ENCODE measurements at regions not wholly inside any gene's neighbourhood (a gene's known extent, or its start where the extent isn't known, plus 50 kb on each side); places are given as distances from the start of the nearest gene placed in this dataset.

- TF ChIP-seq POLR2A (IDR thresholded peaks at IDR 0.05) (no peak), POLR2AphosphoS5 (IDR thresholded peaks at IDR 0.05) (no peak), CTCF (IDR thresholded peaks at IDR 0.05) (no peak)
Observed at GRCh38 chr4:100582146-100582545, 64.3 kb upstream of the EMCN start.

Measured in prostate gland (tissue), 2 donors.